ENCODE measurements at regions not wholly inside any gene's neighbourhood (a gene's known extent, or its start where the extent isn't known, plus 50 kb on each side); places are given as distances from the start of the nearest gene placed in this dataset.
"Not testable (repeated sequence)": the region's sequence is repeated elsewhere in the genome, so short reads cannot be mapped to it uniquely, and the experiment has no call there.

DNA sequence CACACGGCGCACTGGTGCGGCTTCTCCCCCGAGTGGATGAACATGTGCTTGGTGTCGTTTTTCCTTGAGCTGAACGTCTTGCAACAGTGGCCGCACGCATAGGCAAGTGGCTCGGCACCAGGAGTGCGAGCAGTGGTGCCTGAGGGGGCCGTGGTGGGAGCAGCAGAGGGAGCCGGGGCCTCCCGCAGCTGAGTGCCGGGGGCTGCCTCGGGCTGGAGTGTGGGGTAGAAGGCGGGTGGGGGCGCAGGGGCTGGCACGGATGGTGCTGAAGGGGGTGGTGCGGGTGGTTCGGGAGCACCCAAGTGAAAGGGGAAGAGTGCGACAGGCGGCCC lies 88.6 kb downstream of the LIMS3 start:
- TF ChIP-seq PAX5 (IDR thresholded peaks at IDR 0.05; ENCODE audit: insufficient read depth, low read length, severe bottlenecking); POLR2AphosphoS5 (IDR thresholded peaks at IDR 0.05; ENCODE audit: low read depth, low read length); SPI1 (IDR thresholded peaks at IDR 0.05; ENCODE audit: low read depth, low read length); POLR2A (IDR thresholded peaks at IDR 0.05; ENCODE audit: low read depth, low read length); TAF1 (IDR thresholded peaks at IDR 0.05; ENCODE audit: low read depth, low read length); POU2F2 (IDR thresholded peaks at IDR 0.05; ENCODE audit: low read depth, low read length): not testable (repeated sequence)
